ENCODE measurements at regions not wholly inside any gene's neighbourhood (a gene's known extent, or its start where the extent isn't known, plus 50 kb on each side); places are given as distances from the start of the nearest gene placed in this dataset.
A peak's percentile ranks its signal among the peaks of the same experiment; 100 is the strongest.

GRCh38 chr12:89019439-89020120 is 332.7 kb downstream of the DUSP6 start:
- peak overlapping the region; percentile 31 for H3K4me3 ChIP-seq (ENCODE audit: low read depth, low read length)
- TF ChIP-seq CTCF (IDR thresholded peaks at IDR 0.05; ENCODE audit: low read depth, low read length) = peak; percentile 99
- DNase-seq = peak; percentile 80

GRCh38 chr12:89016970-89017778 is 335.1 kb downstream of the DUSP6 start:
- peak overlapping the region; percentile 50 for H3K4me3 ChIP-seq (ENCODE audit: low read depth, low read length)
- peaks cover 3% of the 10 kb centered on the region for H3K4me1 ChIP-seq
- no peaks in the 10 kb centered on the region for H3K36me3 ChIP-seq
- peaks cover 24% of the 10 kb centered on the region for H3K27me3 ChIP-seq
- TF ChIP-seq CTCF (IDR thresholded peaks at IDR 0.05; ENCODE audit: low read depth, low read length) = peak; percentile 78
- DNase-seq = peak; percentile 63
- no peaks in the 10 kb centered on the region for H3K9me3 ChIP-seq

More at GRCh38 chr12:89019439-89020120, 332.7 kb downstream of the DUSP6 start:
- Histone ChIP-seq H3K27me3 (peaks cover 24% of the 10 kb centered on the region), H3K9me3 (no peaks in the 10 kb centered on the region), H3K36me3 (no peaks in the 10 kb centered on the region), H3K4me1 (peaks cover 3% of the 10 kb centered on the region)

- no peak for TF ChIP-seq CTCF (IDR thresholded peaks at IDR 0.05; ENCODE audit: low read depth, low read length)
- no peak overlapping the region for H3K4me3 ChIP-seq (ENCODE audit: low read depth, low read length)
- peaks cover 3% of the 10 kb centered on the region for H3K4me1 ChIP-seq
- H3K9me3 ChIP-seq = no peaks in the 10 kb centered on the region
- no peak for DNase-seq
- no peaks in the 10 kb centered on the region for H3K36me3 ChIP-seq
- peaks cover 24% of the 10 kb centered on the region for H3K27me3 ChIP-seq
Observed at GRCh38 chr12:89015419-89015818, 336.9 kb downstream of the DUSP6 start.

GRCh38 chr12:88998421-88998820 is 353.9 kb downstream of the DUSP6 start:
- no peaks in the 10 kb centered on the region for H3K36me3 ChIP-seq
- DNase-seq = no peak
- no peaks in the 10 kb centered on the region for H3K4me1 ChIP-seq
- TF ChIP-seq CTCF (IDR thresholded peaks at IDR 0.05; ENCODE audit: low read depth, low read length) = no peak
- H3K4me3 ChIP-seq (ENCODE audit: low read depth, low read length) = no peak overlapping the region
- H3K27me3 ChIP-seq = peaks cover 10% of the 10 kb centered on the region; the same call in 1 of the 2 replicates
- no peaks in the 10 kb centered on the region for H3K9me3 ChIP-seq

GRCh38 chr12:88996200-88996788 is 356.0 kb downstream of the DUSP6 start:
- DNase-seq = no peak
- Histone ChIP-seq H3K4me3 (ENCODE audit: low read depth, low read length) (no peak overlapping the region), H3K36me3 (no peaks in the 10 kb centered on the region)

More at GRCh38 chr12:88996200-88996788, 356.0 kb downstream of the DUSP6 start:
- Histone ChIP-seq H3K9me3 (no peaks in the 10 kb centered on the region), H3K27me3 (peaks cover 8% of the 10 kb centered on the region; the same call in 1 of the 2 replicates), H3K4me1 (no peaks in the 10 kb centered on the region)
- no peak for TF ChIP-seq CTCF (IDR thresholded peaks at IDR 0.05; ENCODE audit: low read depth, low read length)
